Ovary (tissue), 3 donors: ENCODE measurements at regions not wholly inside any gene's neighbourhood (a gene's known extent, or its start where the extent isn't known, plus 50 kb on each side); places are given as distances from the start of the nearest gene placed in this dataset.

Experiments used
- POLR2A ChIP-seq: fragments of 450-650 bp; IDR thresholded peaks from one replicate; pipeline ENCODE4 v1.6.1; 2017; ENCODE audit warnings: antibody characterized with exemption, mild to moderate bottlenecking, moderate library complexity
- TF ChIP-seq, protein P1 (sequence below), 3 donors: fragments of 450-650 bp in 2 of 3; fragments of 200-600 bp in 1 of 3; IDR thresholded peaks; one replicate each; pipeline versions ENCODE4 v1.5.1 to v1.8.0; 2016 to 2022; ENCODE audit warnings: antibody characterized with exemption in 3 of 3, mild to moderate bottlenecking in 1 of 3
- donor health status: DM: no; HTN: no; CAD: no.

DNA sequence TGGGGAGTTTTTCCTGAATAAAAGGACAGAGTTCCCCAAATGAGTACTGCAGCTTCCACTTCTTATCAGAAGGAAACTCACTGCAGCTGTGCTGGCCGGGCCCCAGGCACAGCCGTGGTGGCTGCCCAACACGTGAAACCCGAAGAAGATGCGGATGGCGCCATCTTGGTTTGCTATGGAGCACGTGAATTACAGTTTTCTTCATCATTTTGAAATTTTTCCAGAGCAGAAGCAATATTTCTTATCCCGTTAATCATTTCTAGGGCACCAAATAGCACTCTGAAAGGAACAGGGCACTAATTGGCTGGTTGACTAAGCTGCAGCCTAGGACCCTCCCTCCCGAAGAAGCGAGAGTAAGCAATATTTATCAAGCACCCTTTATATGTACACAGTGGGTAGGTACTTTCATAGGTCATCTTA is 63.2 kb upstream of the EPS8L3 start:
- TF ChIP-seq, protein P1, sequence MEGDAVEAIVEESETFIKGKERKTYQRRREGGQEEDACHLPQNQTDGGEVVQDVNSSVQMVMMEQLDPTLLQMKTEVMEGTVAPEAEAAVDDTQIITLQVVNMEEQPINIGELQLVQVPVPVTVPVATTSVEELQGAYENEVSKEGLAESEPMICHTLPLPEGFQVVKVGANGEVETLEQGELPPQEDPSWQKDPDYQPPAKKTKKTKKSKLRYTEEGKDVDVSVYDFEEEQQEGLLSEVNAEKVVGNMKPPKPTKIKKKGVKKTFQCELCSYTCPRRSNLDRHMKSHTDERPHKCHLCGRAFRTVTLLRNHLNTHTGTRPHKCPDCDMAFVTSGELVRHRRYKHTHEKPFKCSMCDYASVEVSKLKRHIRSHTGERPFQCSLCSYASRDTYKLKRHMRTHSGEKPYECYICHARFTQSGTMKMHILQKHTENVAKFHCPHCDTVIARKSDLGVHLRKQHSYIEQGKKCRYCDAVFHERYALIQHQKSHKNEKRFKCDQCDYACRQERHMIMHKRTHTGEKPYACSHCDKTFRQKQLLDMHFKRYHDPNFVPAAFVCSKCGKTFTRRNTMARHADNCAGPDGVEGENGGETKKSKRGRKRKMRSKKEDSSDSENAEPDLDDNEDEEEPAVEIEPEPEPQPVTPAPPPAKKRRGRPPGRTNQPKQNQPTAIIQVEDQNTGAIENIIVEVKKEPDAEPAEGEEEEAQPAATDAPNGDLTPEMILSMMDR (IDR thresholded peaks at IDR 0.05) = no peak
- TF ChIP-seq POLR2A = no peak
